ENCODE measurements at regions not wholly inside any gene's neighbourhood (a gene's known extent, or its start where the extent isn't known, plus 50 kb on each side); places are given as distances from the start of the nearest gene placed in this dataset.

- TF ChIP-seq RARB (CRISPR knock-in tag; IDR thresholded peaks at IDR 0.05), result no peak
- no peak for TF ChIP-seq CBX2 (IDR thresholded peaks at IDR 0.05; ENCODE audit: borderline replicate concordance, low read depth)
- TF ChIP-seq POLR2A (IDR thresholded peaks at IDR 0.05; ENCODE audit: low read length), result no peak
- TF ChIP-seq HDAC2 (IDR thresholded peaks at IDR 0.05), result no peak
Observed at GRCh38 chr1:147825586-147825985, 65.2 kb upstream of the GJA5 start (continued).

GRCh38 chr1:147826259-147826658 is 65.9 kb upstream of the GJA5 start:
- Histone ChIP-seq H3K4me1 (no peaks in the 10 kb centered on the region), H3K9me3 (no peaks in the 10 kb centered on the region), H3K4me3 (no peak overlapping the region), H3K4me2 (no peak overlapping the region), H3K27ac (no peak overlapping the region)
- no peak for FAIRE-seq
- ChIA-PET POLR2A (no interaction called here), CTCF (interaction anchor here (1.5 kb wide), 1 partner anchor 67 kb away, joined by 4 read pairs; no protein-coding TSS in a partner anchor)
- TF ChIP-seq CBX8 (IDR thresholded peaks at IDR 0.05) (no peak), FOSB (CRISPR knock-in tag; IDR thresholded peaks at IDR 0.05) (no peak), GATA3 (IDR thresholded peaks at IDR 0.05; ENCODE audit: borderline replicate concordance) (no peak), EP300 (IDR thresholded peaks at IDR 0.05) (no peak), SMC3 (IDR thresholded peaks at IDR 0.05) (no peak), RFX5 (IDR thresholded peaks at IDR 0.05) (no peak), BHLHE40 (IDR thresholded peaks at IDR 0.05; ENCODE audit: low read depth, low read length) (no peak), HOXB13 (CRISPR knock-in tag; IDR thresholded peaks at IDR 0.05; ENCODE audit: low read depth) (no peak), HDAC2 (IDR thresholded peaks at IDR 0.05) (no peak), HOXB5 (CRISPR knock-in tag; IDR thresholded peaks at IDR 0.05) (no peak), USF2 (IDR thresholded peaks at IDR 0.05) (no peak), RNF2 (IDR thresholded peaks at IDR 0.05; ENCODE audit: borderline replicate concordance, low read depth) (no peak)
- TF ChIP-seq, protein P1, sequence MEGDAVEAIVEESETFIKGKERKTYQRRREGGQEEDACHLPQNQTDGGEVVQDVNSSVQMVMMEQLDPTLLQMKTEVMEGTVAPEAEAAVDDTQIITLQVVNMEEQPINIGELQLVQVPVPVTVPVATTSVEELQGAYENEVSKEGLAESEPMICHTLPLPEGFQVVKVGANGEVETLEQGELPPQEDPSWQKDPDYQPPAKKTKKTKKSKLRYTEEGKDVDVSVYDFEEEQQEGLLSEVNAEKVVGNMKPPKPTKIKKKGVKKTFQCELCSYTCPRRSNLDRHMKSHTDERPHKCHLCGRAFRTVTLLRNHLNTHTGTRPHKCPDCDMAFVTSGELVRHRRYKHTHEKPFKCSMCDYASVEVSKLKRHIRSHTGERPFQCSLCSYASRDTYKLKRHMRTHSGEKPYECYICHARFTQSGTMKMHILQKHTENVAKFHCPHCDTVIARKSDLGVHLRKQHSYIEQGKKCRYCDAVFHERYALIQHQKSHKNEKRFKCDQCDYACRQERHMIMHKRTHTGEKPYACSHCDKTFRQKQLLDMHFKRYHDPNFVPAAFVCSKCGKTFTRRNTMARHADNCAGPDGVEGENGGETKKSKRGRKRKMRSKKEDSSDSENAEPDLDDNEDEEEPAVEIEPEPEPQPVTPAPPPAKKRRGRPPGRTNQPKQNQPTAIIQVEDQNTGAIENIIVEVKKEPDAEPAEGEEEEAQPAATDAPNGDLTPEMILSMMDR (IDR thresholded peaks at IDR 0.05), result no peak
- TF ChIP-seq, protein P2, sequence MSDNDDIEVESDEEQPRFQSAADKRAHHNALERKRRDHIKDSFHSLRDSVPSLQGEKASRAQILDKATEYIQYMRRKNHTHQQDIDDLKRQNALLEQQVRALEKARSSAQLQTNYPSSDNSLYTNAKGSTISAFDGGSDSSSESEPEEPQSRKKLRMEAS (IDR thresholded peaks at IDR 0.05), result no peak
- DNase-seq (ENCODE audit: low read depth in 1 of 2, low spot score in 1 of 2), result no peak
- ATAC-seq, result no peak
- 32% methylated on average over 1 of the region's 1 CpG for WGBS (ENCODE audit: missing lambda C conversion rate)

DNA sequence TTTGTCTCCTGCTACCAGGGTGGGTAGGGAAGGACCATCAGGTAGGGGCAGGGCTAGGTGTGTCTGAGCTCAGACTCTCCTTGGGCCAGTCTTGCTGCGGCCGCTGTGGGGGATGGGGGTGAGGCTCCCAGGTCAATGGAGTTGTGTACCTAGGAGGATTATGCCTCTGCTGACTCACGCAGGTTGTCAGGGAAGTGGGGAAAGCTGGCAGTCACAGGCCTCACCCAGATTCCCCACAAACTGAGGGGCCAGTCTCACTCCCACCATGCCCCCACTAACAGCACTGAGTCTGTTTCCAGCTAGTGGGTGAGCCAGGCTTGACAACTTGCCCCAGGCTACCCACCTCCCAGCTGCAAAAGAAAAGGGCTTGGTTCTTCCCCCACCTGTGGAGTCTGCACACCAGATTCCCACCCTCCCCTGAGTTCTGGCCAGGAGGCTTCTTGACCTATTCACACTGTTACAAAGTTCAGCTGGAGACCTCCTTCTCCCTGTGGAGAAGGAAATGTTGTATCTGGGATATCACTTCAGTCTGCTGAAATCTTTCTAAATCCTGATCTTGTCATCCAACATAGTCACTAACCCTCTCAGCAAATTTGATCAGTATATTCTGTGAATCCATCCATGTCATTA is 69.2 kb upstream of the GJA8 start:
- FAIRE-seq (no peak), ATAC-seq (no peak), DNase-seq (ENCODE audit: low read depth in 1 of 2, low spot score in 1 of 2) (no peak)
- H3K4me1 ChIP-seq, result no peaks in the 10 kb centered on the region
- WGBS (ENCODE audit: missing lambda C conversion rate), result 61% methylated on average over 3 of the region's 3 CpGs
- H3K4me2 ChIP-seq, result no peak overlapping the region
- no peak overlapping the region for H3K4me3 ChIP-seq
- no peaks in the 10 kb centered on the region for H3K9me3 ChIP-seq
- CTCF ChIA-PET, result interaction anchor here (0.8 kb wide), 1 partner anchor 197 kb away, joined by 5 read pairs; no protein-coding TSS in a partner anchor
- POLR2A ChIA-PET, result no interaction called here
- no peak overlapping the region for H3K27ac ChIP-seq
- TF ChIP-seq RARB (CRISPR knock-in tag; IDR thresholded peaks at IDR 0.05), result no peak
- TF ChIP-seq SREBF2 (IDR thresholded peaks at IDR 0.05), result no peak
- TF ChIP-seq REST (IDR thresholded peaks at IDR 0.05), result no peak
- TF ChIP-seq JUNB (IDR thresholded peaks at IDR 0.05), result no peak
- no peak for TF ChIP-seq TP53 (CRISPR knock-in tag; IDR thresholded peaks at IDR 0.05)
- no peak for TF ChIP-seq NFE2L2 (conservative IDR thresholded peaks at IDR 0.05; ENCODE audit: low read length)
- TF ChIP-seq ZFP36 (IDR thresholded peaks at IDR 0.05; ENCODE audit: borderline replicate concordance, partially characterized antibody), result no peak
- no peak for TF ChIP-seq HES2 (IDR thresholded peaks at IDR 0.05)
- TF ChIP-seq MYC (IDR thresholded peaks at IDR 0.05; ENCODE audit: borderline replicate concordance, low read length), result no peak
- TF ChIP-seq GATA3 (IDR thresholded peaks at IDR 0.05; ENCODE audit: borderline replicate concordance), result no peak
- no peak for TF ChIP-seq CHD2 (IDR thresholded peaks at IDR 0.05; ENCODE audit: low read length, partially characterized antibody)
- TF ChIP-seq POLR2AphosphoS2 (conservative IDR thresholded peaks at IDR 0.05; ENCODE audit: low read length), result no peak
- TF ChIP-seq, protein P1 (IDR thresholded peaks at IDR 0.05), result no peak
- no peak for TF ChIP-seq CBX8 (IDR thresholded peaks at IDR 0.05)
- no peak for TF ChIP-seq RFX5 (IDR thresholded peaks at IDR 0.05)
- no peak for TF ChIP-seq ESRRA (IDR thresholded peaks at IDR 0.05; ENCODE audit: borderline replicate concordance, low read length)

Data from A549 (cell line).